ENCODE measurements at regions not wholly inside any gene's neighbourhood (a gene's known extent, or its start where the extent isn't known, plus 50 kb on each side); places are given as distances from the start of the nearest gene placed in this dataset.

- Histone ChIP-seq H3K4me1 (ENCODE audit: insufficient read depth) (no peaks in the 10 kb centered on the region), H2AFZ (no peak overlapping the region), H3K79me2 (ENCODE audit: insufficient read depth) (no peaks in the 10 kb centered on the region), H3K9me2 (ENCODE audit: insufficient read depth) (no peaks in the 10 kb centered on the region), H3K27me3 (replicated peaks; ENCODE audit: insufficient read depth) (no peaks in the 10 kb centered on the region), H3K4me3 (no peak overlapping the region), H3K9me3 (ENCODE audit: low read depth) (no peaks in the 10 kb centered on the region), H3F3A (ENCODE audit: insufficient read depth) (no peaks in the 10 kb centered on the region), H4K20me1 (ENCODE audit: insufficient read depth) (no peaks in the 10 kb centered on the region), H3K27ac (no peak overlapping the region), H3K9ac (no peak overlapping the region), H3K36me3 (ENCODE audit: low read depth) (no peaks in the 10 kb centered on the region), H3K4me2 (ENCODE audit: unreplicated experiment) (no peak overlapping the region)
- no peak for TF ChIP-seq EZH2phosphoT487 (IDR thresholded peaks at IDR 0.05; ENCODE audit: insufficient read depth, low read depth)
- TF ChIP-seq EZH2 (IDR thresholded peaks at IDR 0.05; ENCODE audit: insufficient read depth, poor library complexity, severe bottlenecking) = no peak
- in situ Hi-C loops (cut with MboI) = no loop called here
- no peak for DNase-seq
- 29 to 56% methylated on average over 1 of the region's 1 CpG for WGBS, 2 experiments (ENCODE audit: low coverage in 1 of 2, low lambda C conversion rate in 2 of 2, missing lambda C conversion rate in 2 of 2)
Measured at GRCh38 chr1:213385201-213385600, 334.2 kb downstream of the RPS6KC1 start.

GRCh38 chr1:213385806-213386324, 334.8 kb downstream of the RPS6KC1 start:
- in situ Hi-C loops (cut with MboI) = no loop called here
- TF ChIP-seq EZH2phosphoT487 (IDR thresholded peaks at IDR 0.05; ENCODE audit: insufficient read depth, low read depth) (no peak), EZH2 (IDR thresholded peaks at IDR 0.05; ENCODE audit: insufficient read depth, poor library complexity, severe bottlenecking) (no peak)
- Histone ChIP-seq H3K36me3 (ENCODE audit: low read depth) (no peaks in the 10 kb centered on the region), H3K9me2 (ENCODE audit: insufficient read depth) (no peaks in the 10 kb centered on the region), H3K79me2 (ENCODE audit: insufficient read depth) (no peaks in the 10 kb centered on the region), H3K9ac (no peak overlapping the region), H3K4me1 (ENCODE audit: insufficient read depth) (no peaks in the 10 kb centered on the region), H3K4me3 (no peak overlapping the region), H3K27ac (no peak overlapping the region), H3K9me3 (ENCODE audit: low read depth) (no peaks in the 10 kb centered on the region), H3K4me2 (ENCODE audit: unreplicated experiment) (no peak overlapping the region), H3F3A (ENCODE audit: insufficient read depth) (no peaks in the 10 kb centered on the region), H3K27me3 (replicated peaks; ENCODE audit: insufficient read depth) (no peaks in the 10 kb centered on the region), H4K20me1 (ENCODE audit: insufficient read depth) (no peaks in the 10 kb centered on the region), H2AFZ (no peak overlapping the region)
- 36 to 38% methylated on average over 4 of the region's 4 CpGs for WGBS, 2 experiments (ENCODE audit: low coverage in 1 of 2, low lambda C conversion rate in 2 of 2, missing lambda C conversion rate in 2 of 2)
- DNase-seq = no peak

GRCh38 chr1:213387380-213388015, 336.5 kb downstream of the RPS6KC1 start:
- no peaks in the 10 kb centered on the region for H3K4me1 ChIP-seq (ENCODE audit: insufficient read depth)
- no peaks in the 10 kb centered on the region for H4K20me1 ChIP-seq (ENCODE audit: insufficient read depth)
- no peak for DNase-seq
- H3K79me2 ChIP-seq (ENCODE audit: insufficient read depth) = no peaks in the 10 kb centered on the region
- 28 to 37% methylated on average over 1 of the region's 1 CpG for WGBS, 2 experiments (ENCODE audit: low coverage in 1 of 2, low lambda C conversion rate in 2 of 2, missing lambda C conversion rate in 2 of 2)
- H3K9me2 ChIP-seq (ENCODE audit: insufficient read depth) = no peaks in the 10 kb centered on the region
- H3K27me3 ChIP-seq (replicated peaks; ENCODE audit: insufficient read depth) = no peaks in the 10 kb centered on the region
- H3K9ac ChIP-seq = no peak overlapping the region
- H3F3A ChIP-seq (ENCODE audit: insufficient read depth) = no peaks in the 10 kb centered on the region
- TF ChIP-seq EZH2 (IDR thresholded peaks at IDR 0.05; ENCODE audit: insufficient read depth, poor library complexity, severe bottlenecking) (no peak), EZH2phosphoT487 (IDR thresholded peaks at IDR 0.05; ENCODE audit: insufficient read depth, low read depth) (no peak)
- H3K27ac ChIP-seq = no peak overlapping the region
- H3K4me3 ChIP-seq = no peak overlapping the region
- H2AFZ ChIP-seq = no peak overlapping the region
- in situ Hi-C loops (cut with MboI) = no loop called here
- no peaks in the 10 kb centered on the region for H3K36me3 ChIP-seq (ENCODE audit: low read depth)
- no peaks in the 10 kb centered on the region for H3K9me3 ChIP-seq (ENCODE audit: low read depth)
- no peak overlapping the region for H3K4me2 ChIP-seq (ENCODE audit: unreplicated experiment)

GRCh38 chr1:213388199-213388598, 337.2 kb downstream of the RPS6KC1 start:
- H4K20me1 ChIP-seq (ENCODE audit: insufficient read depth) = no peaks in the 10 kb centered on the region
- H3K4me1 ChIP-seq (ENCODE audit: insufficient read depth) = no peaks in the 10 kb centered on the region
- H3K9me2 ChIP-seq (ENCODE audit: insufficient read depth) = no peaks in the 10 kb centered on the region
- H3K9me3 ChIP-seq (ENCODE audit: low read depth) = no peaks in the 10 kb centered on the region
- no peaks in the 10 kb centered on the region for H3K36me3 ChIP-seq (ENCODE audit: low read depth)
- no peak overlapping the region for H3K4me3 ChIP-seq
- H3K79me2 ChIP-seq (ENCODE audit: insufficient read depth) = no peaks in the 10 kb centered on the region
- no peak for DNase-seq
- no peaks in the 10 kb centered on the region for H3F3A ChIP-seq (ENCODE audit: insufficient read depth)
- no peak for TF ChIP-seq EZH2phosphoT487 (IDR thresholded peaks at IDR 0.05; ENCODE audit: insufficient read depth, low read depth)
- no peak for TF ChIP-seq EZH2 (IDR thresholded peaks at IDR 0.05; ENCODE audit: insufficient read depth, poor library complexity, severe bottlenecking)
- H3K4me2 ChIP-seq (ENCODE audit: unreplicated experiment) = no peak overlapping the region
- H2AFZ ChIP-seq = no peak overlapping the region
- H3K27me3 ChIP-seq (replicated peaks; ENCODE audit: insufficient read depth) = no peaks in the 10 kb centered on the region
- no peak overlapping the region for H3K9ac ChIP-seq
- H3K27ac ChIP-seq = no peak overlapping the region
- in situ Hi-C loops (cut with MboI) = no loop called here
- WGBS, 2 experiments (ENCODE audit: low coverage in 1 of 2, low lambda C conversion rate in 2 of 2, missing lambda C conversion rate in 2 of 2) = 29 to 34% methylated on average over 6 to 7 of the region's 7 CpGs

Data from GM23248 (cell line).